GM23338 (cell line): ENCODE measurements at regions not wholly inside any gene's neighbourhood (a gene's known extent, or its start where the extent isn't known, plus 50 kb on each side); places are given as distances from the start of the nearest gene placed in this dataset.

ENCODE experiments used
- ATAC-seq: fragments of 200-7000 bp; cut with Tn5 transposase; 3 replicates; pipeline ENCODE4 v1.9.1; 2020
- DNase-seq: peaks from one replicate; pipeline ENCODE4 v3.0.0-alpha.2; 2015; ENCODE audit warnings: low spot score
- H2AFZ ChIP-seq: fragments of 200-600 bp; sonication (generic); 2 replicates; pipeline ENCODE4 v1.8.0; 2016; ENCODE audit warnings: antibody characterized with exemption, mild to moderate bottlenecking, moderate library complexity
- H3F3A ChIP-seq: fragments of 200-600 bp; sonication (generic); replicated peaks from 2 replicates; pipeline ENCODE4 v1.8.0; 2017; ENCODE audit warnings: antibody characterized with exemption, mixed run types, low read depth
- H3K27ac ChIP-seq: fragments of 200-600 bp; sonication (generic); 2 replicates; pipeline ENCODE4 v1.6.1; 2016; ENCODE audit warnings: low read depth
- H3K27me3 ChIP-seq: fragments of 200-600 bp; sonication (generic); 2 replicates; pipeline ENCODE4 v1.8.0; 2016; ENCODE audit warnings: mild to moderate bottlenecking, mixed run types, moderate library complexity; ENCODE audit not compliant: insufficient read depth
- H3K36me3 ChIP-seq: fragments of 200-600 bp; sonication (generic); 2 replicates; pipeline ENCODE4 v1.8.0; 2016; ENCODE audit warnings: mild to moderate bottlenecking; ENCODE audit not compliant: insufficient read depth
- H3K4me1 ChIP-seq: fragments of 200-600 bp; sonication (generic); 2 replicates; pipeline ENCODE4 v1.8.0; 2016; ENCODE audit warnings: mild to moderate bottlenecking, moderate library complexity; ENCODE audit not compliant: insufficient read depth
- H3K4me2 ChIP-seq: fragments of 200-600 bp; sonication (generic); 2 replicates; pipeline ENCODE4 v1.7.1; 2017; ENCODE audit warnings: mixed run types
- H3K4me3 ChIP-seq: fragments of 200-600 bp; sonication (generic); 2 replicates; pipeline ENCODE4 v1.6.1; 2016; ENCODE audit warnings: mixed run types
- H3K79me2 ChIP-seq: fragments of 200-600 bp; sonication (generic); replicated peaks from 2 replicates; pipeline ENCODE4 v1.8.0; 2017; ENCODE audit warnings: mild to moderate bottlenecking; ENCODE audit not compliant: insufficient read depth
- H3K9me2 ChIP-seq: fragments of 200-600 bp; sonication (generic); 2 replicates; pipeline ENCODE4 v1.8.0; 2017; ENCODE audit not compliant: insufficient read depth
- H4K20me1 ChIP-seq: fragments of 200-600 bp; sonication (generic); replicated peaks from 2 replicates; pipeline ENCODE4 v1.8.0; 2017; ENCODE audit warnings: mild to moderate bottlenecking; ENCODE audit not compliant: insufficient read depth
- H3K27ac Mint-ChIP-seq: 2 replicates; pipeline ENCODE4 v1.8.0; 2020; ENCODE audit warnings: inconsistent platforms, mild to moderate bottlenecking, moderate library complexity, mixed read lengths
- H3K27me3 Mint-ChIP-seq: 3 replicates; pipeline ENCODE4 v1.8.0; 2022; ENCODE audit warnings: low read depth, mild to moderate bottlenecking, moderate library complexity, mixed read lengths, inconsistent platforms; ENCODE audit not compliant: insufficient read depth, poor library complexity
- H3K36me3 Mint-ChIP-seq: 3 replicates; pipeline ENCODE4 v1.8.0; 2021; ENCODE audit warnings: low read depth, mild to moderate bottlenecking, inconsistent platforms, moderate library complexity, mixed read lengths
- H3K4me1 Mint-ChIP-seq: 3 replicates; pipeline ENCODE4 v1.8.0; 2020; ENCODE audit warnings: mild to moderate bottlenecking, inconsistent platforms, mixed read lengths
- H3K4me3 Mint-ChIP-seq: 3 replicates; pipeline ENCODE4 v1.8.0; 2021; ENCODE audit warnings: moderate library complexity, mild to moderate bottlenecking, inconsistent platforms, mixed read lengths
- H3K9me3 Mint-ChIP-seq: 3 replicates; pipeline ENCODE4 v1.8.0; 2020; ENCODE audit warnings: moderate library complexity, mild to moderate bottlenecking, inconsistent platforms, mixed read lengths
- CREB1 ChIP-seq: fragments of 250-450 bp; sonication (Bioruptor Pico); IDR thresholded peaks from 2 replicates; pipeline ENCODE4 v1.5.0; 2020; ENCODE audit warnings: low read depth, mild to moderate bottlenecking, moderate library complexity
- CTCF ChIP-seq, 2 experiments: fragments of 200-600 bp in 1 of 2; sonication (generic) in 1 of 2; conservative IDR thresholded peaks; 2 replicates each; pipeline versions ENCODE4 v1.5.1 to v1.6.1; 2016 to 2017; ENCODE audit warnings: antibody characterized with exemption in 2 of 2, low read depth in 2 of 2, mild to moderate bottlenecking in 2 of 2, moderate library complexity in 1 of 2
- ETS1 ChIP-seq: IDR thresholded peaks from 2 replicates; pipeline ENCODE4 v1.6.1; 2016; ENCODE audit warnings: antibody characterized with exemption
- EZH2 ChIP-seq: fragments of 200-600 bp; sonication (generic); IDR thresholded peaks from one replicate; pipeline ENCODE4 v1.8.0; 2017; ENCODE audit warnings: antibody characterized with exemption, mild to moderate bottlenecking, low read depth; ENCODE audit not compliant: unreplicated experiment
- EZH2phosphoT487 ChIP-seq: fragments of 200-600 bp; sonication (generic); IDR thresholded peaks from one replicate; pipeline ENCODE4 v1.8.1; 2018; ENCODE audit warnings: antibody characterized with exemption; ENCODE audit not compliant: unreplicated experiment
- JUNB ChIP-seq: IDR thresholded peaks from one replicate; pipeline ENCODE4 v1.6.1; 2016; ENCODE audit warnings: antibody characterized with exemption; ENCODE audit not compliant: unreplicated experiment
- NANOG ChIP-seq: IDR thresholded peaks from 2 replicates; pipeline ENCODE4 v1.6.1; 2016; ENCODE audit warnings: antibody characterized with exemption, borderline replicate concordance
- POLR2AphosphoS5 ChIP-seq: IDR thresholded peaks from 2 replicates; pipeline ENCODE4 v1.6.1; 2016; ENCODE audit warnings: antibody characterized with exemption, low read depth
- REST ChIP-seq: IDR thresholded peaks from one replicate; pipeline ENCODE4 v1.6.1; 2018; ENCODE audit warnings: antibody characterized with exemption; ENCODE audit not compliant: unreplicated experiment
- STAT1 ChIP-seq: IDR thresholded peaks from one replicate; pipeline ENCODE4 v1.6.1; 2016; ENCODE audit warnings: antibody characterized with exemption; ENCODE audit not compliant: unreplicated experiment
- ZNF114 ChIP-seq: fragments of 250-450 bp; sonication (Bioruptor Pico); IDR thresholded peaks from 2 replicates; pipeline ENCODE4 v1.5.0; 2020; ENCODE audit warnings: mild to moderate bottlenecking, moderate library complexity
- ZNF331 ChIP-seq: fragments of 250-450 bp; sonication (Bioruptor Pico); IDR thresholded peaks from 2 replicates; pipeline ENCODE4 v1.5.0; 2020; ENCODE audit warnings: low read depth, mild to moderate bottlenecking, moderate library complexity
- ZNF462 ChIP-seq: fragments of 250-450 bp; sonication (Bioruptor Pico); IDR thresholded peaks from 2 replicates; pipeline ENCODE4 v1.5.0; 2020; ENCODE audit warnings: mild to moderate bottlenecking, moderate library complexity

GRCh38 chr5:104913841-104914281 lies 1351.3 kb upstream of the NUDT12 start:
- no peak for ATAC-seq
- no peak overlapping the region for H3K27ac Mint-ChIP-seq
- no peaks in the 10 kb centered on the region for H3K4me1 ChIP-seq
- no peak overlapping the region for H2AFZ ChIP-seq
- H3K9me2 ChIP-seq = no peaks in the 10 kb centered on the region
- H3K9me3 Mint-ChIP-seq = no peaks in the 10 kb centered on the region
- H3K4me3 Mint-ChIP-seq = no peak overlapping the region
- TF ChIP-seq ETS1 (no peak), NANOG (no peak), EZH2phosphoT487 (no peak), ZNF114 (CRISPR knock-in tag) (no peak), CTCF (conservative IDR thresholded peaks at IDR 0.05; ENCODE audit: low read depth in 2 of 2) (no peak), JUNB (no peak), CREB1 (CRISPR knock-in tag) (no peak), REST (no peak), ZNF462 (no peak), STAT1 (no peak), EZH2 (no peak), ZNF331 (CRISPR knock-in tag) (no peak), POLR2AphosphoS5 (no peak)
- H3K4me2 ChIP-seq = no peak overlapping the region
- H3F3A ChIP-seq = no peaks in the 10 kb centered on the region
- DNase-seq = no peak
- H3K79me2 ChIP-seq = no peaks in the 10 kb centered on the region
- no peaks in the 10 kb centered on the region for H3K4me1 Mint-ChIP-seq
- H3K27me3 ChIP-seq = no peaks in the 10 kb centered on the region
- H3K27ac ChIP-seq = no peak overlapping the region
- no peak overlapping the region for H3K4me3 ChIP-seq
- no peaks in the 10 kb centered on the region for H3K36me3 ChIP-seq
- H3K27me3 Mint-ChIP-seq = no peaks in the 10 kb centered on the region
- H4K20me1 ChIP-seq = no peaks in the 10 kb centered on the region; the same call in 1 of the 2 replicates
- no peaks in the 10 kb centered on the region for H3K36me3 Mint-ChIP-seq
